Fibroblast of gingiva (primary cell): ENCODE measurements at regions not wholly inside any gene's neighbourhood (a gene's known extent, or its start where the extent isn't known, plus 50 kb on each side); places are given as distances from the start of the nearest gene placed in this dataset.
"Not testable (repeated sequence)": the region's sequence is repeated elsewhere in the genome, so short reads cannot be mapped to it uniquely, and the experiment has no call there.

Experiments used
- DNase-seq: peaks from one replicate; pipeline ENCODE4 v3.0.0-alpha.2; 2011; ENCODE audit warnings: low read depth

DNA sequence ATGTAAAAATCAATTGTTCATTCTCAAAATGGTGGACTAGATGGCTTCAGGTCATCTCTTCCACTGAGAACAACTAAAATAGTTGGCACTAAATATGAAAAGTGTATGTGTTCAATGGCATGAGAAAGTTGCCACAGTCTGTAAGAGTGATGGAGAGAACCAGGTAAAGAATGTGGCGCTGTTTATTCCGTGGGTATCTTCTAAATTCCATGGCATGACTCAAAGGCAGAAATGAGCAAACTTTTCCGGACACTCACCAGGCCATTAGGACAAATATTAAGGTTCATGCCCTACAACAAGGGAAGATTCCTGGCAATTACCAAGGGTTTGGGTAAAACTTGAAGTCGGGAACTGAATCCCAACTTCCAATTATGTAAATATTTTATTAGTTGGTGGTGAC is 825.4 kb upstream of the CDH6 start:
- no peak for DNase-seq

DNA sequence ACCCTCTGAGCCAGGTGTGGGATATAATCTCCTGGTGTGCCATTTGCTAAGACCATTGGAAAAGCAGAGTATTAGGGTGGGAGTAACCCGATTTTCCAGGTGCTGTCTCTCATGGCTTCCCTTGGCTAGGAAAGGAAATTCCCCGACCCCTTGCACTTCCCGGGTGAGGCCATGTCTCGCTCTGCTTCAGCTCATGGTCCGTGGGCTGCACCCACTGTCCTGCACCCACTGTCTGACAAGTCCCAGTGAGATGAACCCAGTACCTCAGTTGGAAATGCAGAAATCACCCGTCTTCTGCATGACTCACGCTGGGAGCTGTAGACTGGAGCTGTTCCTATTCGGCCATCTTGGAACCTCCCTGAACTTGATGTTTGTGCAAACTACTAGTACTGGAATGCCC is 828.5 kb upstream of the CDH6 start:
- DNase-seq: not testable (repeated sequence)

DNA sequence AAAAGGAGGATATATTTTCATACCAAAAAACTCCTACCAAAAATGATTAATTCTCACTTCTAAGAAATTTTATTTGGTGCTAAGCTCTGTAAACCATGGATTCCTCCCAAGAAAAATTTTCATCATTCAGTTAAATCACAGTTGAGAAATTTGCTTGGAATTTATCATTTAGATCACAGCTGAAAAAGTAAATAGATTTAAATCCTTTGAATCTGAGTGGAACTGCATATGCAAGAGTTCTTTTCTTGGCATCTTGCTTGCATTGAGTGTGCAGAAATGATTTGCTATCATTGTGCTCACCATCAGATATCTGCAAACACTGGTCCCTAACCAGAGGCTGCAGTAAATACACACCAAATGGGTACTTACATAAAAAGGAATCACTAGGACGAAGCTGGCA is 836.1 kb upstream of the CDH6 start:
- DNase-seq: no peak

DNA sequence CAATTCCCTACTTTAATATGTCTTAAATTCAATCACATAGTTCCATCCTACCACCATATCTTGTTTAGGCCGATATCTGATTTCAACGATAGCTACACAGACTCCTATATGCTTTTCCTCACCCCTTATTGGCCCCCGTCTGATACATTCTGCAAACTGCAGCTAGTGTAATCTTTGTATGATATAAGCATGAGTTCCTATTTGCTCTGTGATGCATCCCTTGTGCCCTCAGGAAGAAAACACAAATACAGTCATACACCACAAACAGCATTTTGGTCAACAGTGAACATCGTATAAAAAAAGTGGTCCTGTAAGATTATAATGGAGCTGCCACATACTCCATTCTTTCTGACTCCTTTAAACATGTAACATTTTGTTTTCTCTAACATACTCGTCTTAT is 837.8 kb upstream of the CDH6 start:
- no peak for DNase-seq

DNA sequence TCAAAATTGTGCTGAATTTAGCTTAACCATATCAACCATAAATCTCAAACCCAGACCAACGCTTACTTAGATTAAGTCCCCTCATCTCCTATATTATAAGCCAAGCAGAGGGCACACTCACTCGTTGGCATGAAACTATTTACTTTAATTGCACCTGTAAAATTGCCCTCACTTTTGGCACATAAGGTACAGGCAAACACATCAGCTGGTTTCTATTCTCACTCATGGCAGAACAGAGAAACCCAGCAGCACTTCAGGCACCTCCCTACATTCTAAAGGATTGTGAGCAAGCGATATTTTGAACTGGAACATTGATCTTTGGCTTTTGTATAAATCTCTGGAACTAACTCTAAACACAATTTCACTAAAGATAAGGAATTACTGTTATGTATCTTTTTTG is 845.6 kb upstream of the CDH6 start:
- DNase-seq: no peak

DNA sequence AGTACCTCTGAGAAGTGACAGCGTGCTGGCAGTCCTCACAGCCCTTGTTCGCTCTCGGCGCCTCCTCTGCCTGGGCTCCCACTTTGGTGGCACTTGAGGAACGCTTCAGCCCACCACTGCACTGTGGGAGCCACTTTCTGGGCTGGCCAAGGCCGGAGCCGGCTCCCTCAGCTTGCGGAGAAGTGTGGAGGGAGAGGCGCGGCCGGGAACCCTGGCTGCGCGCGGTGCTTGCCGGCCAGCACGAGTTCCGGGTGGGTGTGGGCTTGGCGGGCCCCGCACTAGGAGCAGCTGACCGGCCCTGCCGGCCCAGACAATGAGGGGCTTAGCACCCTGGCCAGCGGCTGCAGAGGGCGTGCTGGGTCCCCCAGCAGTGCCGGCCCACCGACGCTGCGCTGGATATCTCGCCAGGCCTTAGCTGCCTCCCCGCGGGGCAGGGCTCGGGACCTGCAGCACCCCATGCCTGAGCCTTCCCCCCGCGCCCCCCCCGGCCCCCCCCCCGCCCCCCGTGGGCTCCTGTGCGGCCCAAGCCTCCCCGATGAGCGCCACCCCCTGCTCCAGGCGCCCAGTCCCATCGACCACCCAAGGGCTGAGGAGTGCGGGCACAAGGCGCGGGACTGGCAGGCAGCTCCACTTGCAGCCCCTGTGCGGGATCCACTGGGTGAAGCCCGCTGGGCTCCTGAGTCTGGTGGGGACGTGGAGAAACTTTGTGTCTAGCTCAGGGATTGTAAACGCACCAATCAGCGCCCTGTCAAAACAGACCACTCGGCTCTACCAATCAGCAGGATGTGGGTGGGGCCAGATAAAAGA is 847.7 kb upstream of the CDH6 start:
- DNase-seq: not testable (repeated sequence)

DNA sequence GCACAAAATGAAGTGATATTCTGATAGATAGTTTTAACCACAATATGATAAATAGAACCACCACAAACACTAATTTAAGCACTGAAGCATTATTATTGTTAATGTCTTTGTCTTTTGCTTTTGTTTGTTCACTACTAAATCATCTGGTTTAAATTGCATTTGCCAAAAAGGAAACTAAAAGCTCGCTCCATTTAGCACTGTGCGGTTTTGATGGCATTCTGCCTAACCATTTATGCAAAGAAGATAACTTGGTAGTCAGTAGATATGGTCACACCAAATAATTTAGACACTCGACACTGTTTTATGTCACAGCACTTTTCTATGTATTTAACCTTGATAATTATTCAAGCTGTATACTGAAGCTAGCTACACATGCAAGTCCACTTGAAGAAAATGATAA is 849.8 kb upstream of the CDH6 start:
- DNase-seq: no peak

DNA sequence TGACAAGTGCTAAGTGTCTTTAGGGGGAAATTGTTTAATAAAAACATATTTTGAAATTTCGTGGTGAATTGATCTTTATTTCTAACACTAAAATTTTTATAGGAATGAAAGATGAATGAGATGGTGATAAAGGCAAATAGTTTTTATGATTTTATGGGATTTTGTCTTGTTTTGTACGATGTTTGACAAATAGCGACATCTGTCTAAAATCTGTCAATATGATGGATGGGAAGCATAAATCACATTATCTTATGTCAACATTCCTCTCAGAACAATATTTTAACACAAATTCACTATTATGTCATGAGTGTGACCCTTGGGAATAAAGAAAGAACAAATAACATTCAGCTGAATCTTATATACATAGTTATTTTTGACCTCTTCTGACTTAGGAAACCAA is 852.0 kb upstream of the CDH6 start:
- no peak for DNase-seq

DNA sequence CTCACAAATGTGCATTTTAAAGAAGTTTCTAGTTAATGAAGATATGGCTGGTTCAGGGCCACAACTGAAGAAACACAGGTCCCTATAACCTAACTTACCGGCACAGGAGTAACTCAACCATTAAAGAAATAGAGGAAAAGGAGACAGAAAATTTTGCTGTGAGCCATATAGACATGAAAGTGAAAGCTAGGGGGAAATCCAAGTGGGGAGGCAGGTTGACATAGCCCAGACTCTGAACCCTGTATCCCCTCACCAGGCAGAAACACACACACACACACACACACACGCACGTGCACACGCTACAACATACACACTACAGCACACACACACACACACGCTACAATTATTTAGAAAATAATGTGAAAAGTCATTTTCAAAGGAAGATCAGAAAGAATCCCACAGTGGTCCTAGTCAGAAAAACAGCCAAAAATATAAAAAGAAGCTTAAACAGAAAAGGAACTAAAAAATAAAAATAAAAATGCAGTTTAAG is 856.4 kb upstream of the CDH6 start:
- DNase-seq: no peak

DNA sequence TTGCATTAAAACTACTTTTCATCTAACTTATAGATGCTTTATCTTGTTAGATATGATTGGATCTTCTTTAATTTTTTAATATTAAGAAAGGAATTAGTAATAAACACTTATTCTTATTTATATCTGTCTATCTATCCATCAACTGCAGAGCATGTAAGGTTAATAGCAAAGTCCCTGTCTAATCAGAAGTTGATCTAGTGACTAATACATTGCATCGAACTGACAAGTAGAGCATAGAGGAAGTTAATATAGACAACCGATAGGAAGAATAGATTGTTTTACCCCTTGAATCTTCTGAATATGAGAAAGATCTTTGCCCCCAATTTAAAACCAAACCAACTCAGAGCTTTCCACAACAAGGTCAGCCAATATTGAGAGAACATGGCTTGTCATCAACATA is 862.0 kb upstream of the CDH6 start:
- no peak for DNase-seq

DNA sequence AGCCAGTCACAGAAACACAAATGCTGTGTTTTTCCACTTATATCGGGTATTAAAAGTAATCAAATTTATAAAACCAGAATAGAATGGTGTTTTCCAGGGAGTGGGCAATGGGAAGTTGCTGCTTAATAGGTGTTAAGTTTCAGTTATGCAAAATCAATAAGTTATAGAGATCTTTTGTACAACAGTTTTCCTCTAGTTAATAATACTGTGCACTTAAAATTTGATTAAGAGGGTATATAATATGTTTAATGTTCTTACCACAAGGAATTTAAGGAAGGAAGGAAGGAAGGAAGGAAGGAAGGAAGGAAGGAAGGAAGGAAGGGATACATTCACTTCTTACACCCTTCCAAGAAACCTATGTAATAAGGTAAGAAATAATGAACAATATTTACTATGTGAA is 867.7 kb upstream of the CDH6 start:
- DNase-seq: no peak

DNA sequence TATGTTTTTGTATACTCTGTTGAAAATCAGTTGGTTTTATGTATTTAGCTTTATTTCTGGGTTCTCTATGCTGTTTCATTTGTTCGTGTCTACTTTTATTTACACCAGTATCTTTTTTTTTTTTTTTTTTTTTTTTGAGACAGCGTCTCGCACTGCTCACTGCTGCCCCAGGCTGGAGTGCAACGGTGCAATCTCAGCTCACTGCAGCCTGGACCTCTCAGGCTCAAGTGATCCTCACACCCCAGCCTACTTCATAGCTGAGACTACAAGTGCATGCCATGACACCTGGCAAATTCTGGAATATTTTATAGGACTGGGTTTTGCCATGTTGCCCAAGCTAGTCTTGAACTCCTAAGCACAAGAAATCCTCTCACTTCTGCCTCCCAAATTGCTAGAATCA is 869.4 kb upstream of the CDH6 start:
- DNase-seq: no peak

DNA sequence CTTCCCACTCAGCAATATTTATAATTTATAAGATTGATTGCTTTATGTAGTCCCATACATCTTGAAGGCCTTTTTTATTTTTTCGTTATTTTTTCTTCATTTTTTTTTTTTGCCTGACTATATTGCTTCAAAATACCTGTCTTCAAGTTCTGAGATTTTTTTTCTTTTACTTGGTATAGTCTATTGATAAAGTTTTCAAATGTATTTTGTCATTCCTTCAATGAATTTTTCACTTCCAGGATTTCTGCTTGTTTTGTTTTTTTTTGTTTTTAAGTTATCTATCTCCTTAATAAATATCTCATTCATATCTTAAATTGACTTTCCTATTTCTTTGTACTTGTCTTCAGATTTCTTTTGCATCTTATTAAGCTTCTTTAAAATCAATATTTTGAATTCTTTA is 905.6 kb upstream of the CDH6 start:
- DNase-seq: no peak

DNA sequence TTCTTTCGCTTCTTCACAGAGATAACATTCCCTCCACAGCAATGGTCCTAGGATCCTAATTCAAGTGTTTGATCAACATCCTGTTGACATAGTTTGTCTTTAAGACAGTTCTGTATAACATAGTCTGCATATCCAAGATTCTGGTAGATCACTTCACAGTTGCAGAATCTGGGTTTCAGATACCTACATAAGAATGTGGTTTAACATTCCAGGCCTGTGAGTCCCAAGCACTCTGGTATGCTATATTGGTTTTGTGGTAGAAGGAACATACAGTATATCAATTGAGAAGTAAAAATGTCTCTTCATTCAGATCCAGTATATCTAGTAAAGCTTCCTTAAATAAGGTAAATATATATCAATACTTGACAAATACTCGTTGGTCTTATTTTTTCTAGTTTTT is 914.2 kb upstream of the CDH6 start:
- no peak for DNase-seq

DNA sequence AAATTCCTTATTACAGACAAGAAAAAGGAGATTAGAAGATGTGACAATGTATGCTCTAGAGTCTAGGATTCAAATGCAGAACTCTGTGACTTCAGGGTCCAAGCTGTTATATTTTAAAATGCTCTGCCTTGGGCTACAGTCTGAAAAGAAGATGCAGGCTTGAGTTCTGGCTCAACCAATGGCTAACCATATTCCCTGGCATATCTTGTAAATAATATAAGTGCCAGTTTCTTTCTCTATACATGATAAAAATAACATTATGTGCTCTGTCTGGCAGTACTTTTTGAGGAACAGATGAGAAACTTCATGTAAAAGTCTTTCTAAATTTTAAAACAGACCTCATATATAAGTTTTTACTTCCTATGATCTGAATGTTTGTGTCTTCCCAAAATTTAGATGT is 926.5 kb upstream of the CDH6 start:
- no peak for DNase-seq

DNA sequence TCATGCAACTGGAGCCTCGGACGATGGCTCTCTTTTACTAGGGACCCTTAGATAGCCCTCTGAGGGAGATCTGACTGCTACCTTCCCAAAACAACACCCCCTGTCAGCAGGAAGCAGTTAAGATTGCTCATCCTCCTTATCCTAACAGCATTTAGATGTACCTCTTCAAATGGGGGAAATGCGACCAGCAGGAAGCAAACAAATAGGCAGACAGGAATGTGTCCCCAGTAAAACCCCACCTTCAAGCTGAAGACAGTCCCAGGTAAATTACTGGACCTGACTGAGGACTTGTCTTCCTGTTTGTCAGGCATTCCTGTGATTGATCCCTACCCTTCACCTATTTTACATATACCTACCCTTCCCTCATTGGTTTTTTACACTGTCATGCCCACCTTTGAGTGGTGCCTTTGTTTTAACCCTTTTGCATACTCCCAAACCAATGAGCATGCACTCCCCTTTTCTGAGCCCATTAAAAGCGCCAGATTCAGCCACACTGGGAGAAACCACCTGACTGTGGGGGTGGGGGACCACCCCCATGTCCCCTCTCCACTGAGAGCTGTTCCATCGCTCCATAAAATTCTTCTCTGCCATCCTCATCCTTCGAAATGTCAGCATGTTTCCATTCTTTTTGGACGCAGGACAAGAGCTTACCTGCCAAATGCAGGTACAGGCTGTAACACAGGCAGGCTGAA is 954.0 kb upstream of the CDH6 start:
- no peak for DNase-seq

DNA sequence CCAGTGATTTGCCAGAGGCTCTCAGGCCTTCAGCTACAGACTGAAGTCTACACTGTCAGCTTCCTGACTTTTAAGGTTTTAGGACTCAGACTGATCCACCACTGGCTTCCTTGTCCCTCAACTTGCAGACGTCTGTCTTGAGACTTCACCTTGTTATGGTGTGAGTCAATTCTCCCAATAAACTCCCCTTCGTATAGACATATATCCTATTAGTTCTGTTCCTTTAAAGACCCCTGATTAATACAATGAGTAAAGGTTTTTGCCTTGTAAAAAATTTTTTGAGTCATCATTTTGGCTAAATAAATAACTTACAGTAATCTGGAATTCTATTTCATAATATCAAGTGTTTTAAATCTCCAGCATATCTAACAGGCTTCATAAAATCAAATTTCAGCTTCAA is 956.3 kb upstream of the CDH6 start:
- DNase-seq: no peak

DNA sequence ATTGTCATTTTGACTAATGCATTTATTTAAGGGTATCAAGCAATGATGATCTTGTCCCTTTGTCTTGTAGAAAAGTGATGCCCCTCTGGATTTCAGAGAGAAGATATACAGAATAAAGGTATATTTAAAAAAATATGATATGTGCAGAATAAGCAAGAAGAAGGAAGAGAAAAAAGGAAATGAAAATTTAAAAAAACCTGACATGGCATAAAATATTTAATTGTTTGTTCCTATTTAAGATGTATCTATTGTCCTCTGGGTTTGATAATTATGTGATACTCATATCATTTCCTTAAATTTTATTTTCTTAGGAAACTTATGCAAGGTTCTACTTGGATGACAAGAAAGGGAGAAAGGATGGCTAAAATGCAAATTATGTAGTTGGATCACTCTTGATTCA is 983.7 kb upstream of the CDH6 start:
- DNase-seq: no peak

DNA sequence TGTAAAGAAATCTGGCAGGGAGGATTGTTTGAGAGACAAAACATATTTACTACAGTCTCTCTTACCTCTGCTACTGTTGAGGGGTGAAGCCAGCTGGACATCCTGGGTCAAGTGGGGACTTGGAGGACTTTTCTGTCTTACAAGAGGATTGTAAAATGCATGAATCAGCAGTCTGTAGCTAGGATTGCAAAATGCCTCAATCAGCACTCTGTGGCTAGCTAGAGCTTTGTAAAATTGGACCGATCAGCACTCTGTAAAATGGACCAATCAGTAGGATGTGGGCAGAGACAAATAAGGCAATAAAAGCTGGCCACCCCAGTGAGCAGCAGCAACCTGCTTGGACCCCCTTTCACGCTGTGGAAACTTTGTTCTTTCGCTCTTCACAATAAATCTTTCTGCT is 995.8 kb upstream of the CDH6 start:
- no peak for DNase-seq

DNA sequence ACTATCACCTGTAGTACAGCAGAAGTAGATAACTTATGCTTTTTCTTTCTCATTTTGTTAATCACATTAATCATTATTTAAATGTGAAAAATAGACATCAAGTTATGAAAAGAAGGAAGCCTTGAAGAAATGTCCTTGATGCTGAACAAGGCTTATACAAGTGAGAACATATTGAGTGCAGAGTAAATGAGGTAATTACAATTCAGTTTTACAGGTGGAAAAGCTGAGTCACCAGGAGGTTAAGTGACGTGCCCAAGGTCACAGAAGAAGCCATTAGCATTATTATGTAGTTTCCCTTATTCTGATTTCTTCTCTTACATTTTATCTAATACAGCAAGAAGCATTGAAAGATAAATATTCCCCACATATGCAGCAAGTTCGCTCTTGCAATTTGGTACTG is 998.5 kb upstream of the CDH6 start:
- no peak for DNase-seq

DNA sequence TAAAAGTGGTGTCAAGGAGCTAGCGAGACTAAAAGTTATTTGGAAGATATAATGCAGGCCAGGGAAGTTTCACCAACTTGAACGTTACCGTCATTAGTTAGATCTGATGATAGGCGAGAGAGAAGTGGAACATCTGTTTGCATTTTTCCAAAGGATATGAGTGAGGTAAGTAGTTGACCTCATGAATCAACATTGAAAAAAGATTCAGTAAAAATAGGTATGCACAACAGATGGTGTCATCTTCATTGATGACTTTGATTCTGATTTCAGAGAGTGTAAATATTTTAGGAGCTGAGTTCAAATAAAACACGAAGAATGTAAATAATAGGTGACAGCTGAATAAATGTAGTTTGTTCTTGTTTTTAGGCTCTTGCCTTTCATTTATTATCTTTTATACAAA is 998.9 kb upstream of the CDH6 start:
- DNase-seq: no peak

DNA sequence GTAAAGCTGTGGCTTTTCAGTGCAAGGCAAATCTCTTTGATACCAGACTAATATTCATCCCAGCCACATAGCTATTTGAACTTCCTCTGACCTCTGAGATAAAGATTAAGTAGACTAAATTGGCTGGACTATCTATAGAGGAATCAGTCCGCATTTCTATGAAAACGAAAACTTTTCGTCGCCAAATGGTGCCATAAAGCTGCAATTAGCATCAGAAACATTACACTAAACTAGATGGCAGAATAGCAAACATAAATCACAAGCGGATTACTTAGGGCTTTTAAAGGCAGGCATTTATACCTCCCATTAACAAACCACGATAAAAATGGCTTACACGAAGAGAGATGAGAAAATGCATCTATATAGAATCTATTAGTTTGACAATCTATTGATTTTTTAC is 1009.7 kb upstream of the CDH6 start:
- no peak for DNase-seq

DNA sequence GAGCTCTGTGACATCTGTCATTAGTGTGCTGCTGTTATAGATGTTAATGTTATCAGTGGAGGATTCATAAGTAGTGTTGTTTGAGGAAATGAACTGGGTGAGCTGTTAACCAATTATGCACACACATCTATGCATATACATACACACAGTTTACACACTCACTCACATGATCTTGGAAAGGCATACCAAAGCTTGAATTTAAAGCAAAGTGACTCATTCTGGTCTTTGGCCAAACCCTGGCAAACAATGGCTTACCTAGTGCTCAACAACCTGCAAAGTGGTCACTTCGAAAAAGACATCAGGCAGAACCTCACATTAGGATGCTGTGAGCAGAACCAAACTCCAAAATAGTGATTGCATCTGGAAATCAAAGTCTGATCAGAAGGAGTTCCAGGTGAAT is 1037.3 kb upstream of the CDH6 start:
- no peak for DNase-seq

DNA sequence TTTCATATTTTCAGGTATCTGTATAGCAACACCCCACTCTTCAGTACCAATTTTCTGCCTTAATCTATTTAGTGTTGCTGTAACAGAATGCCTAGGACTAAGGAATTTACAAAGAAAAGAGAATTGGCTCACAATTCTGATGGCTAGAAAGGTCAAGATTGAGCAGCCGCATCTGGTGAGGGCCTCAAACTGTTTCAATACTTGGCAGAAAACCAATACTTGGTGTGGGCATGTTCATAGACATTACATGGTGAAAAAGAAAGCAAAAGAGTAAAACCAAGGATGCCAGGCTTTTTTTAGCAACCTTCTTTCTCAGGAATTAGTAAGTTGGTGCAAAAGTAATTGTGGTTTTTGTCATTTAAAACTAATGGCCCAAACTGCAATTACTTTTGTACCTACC is 1041.1 kb upstream of the CDH6 start:
- DNase-seq: no peak
